Parathyroid adenoma (tissue), 2 donors: ENCODE measurements at regions not wholly inside any gene's neighbourhood (a gene's known extent, or its start where the extent isn't known, plus 50 kb on each side); places are given as distances from the start of the nearest gene placed in this dataset.
"Not testable (repeated sequence)": the region's sequence is repeated elsewhere in the genome, so short reads cannot be mapped to it uniquely, and the experiment has no call there.

Experiments used
- H2AFZ ChIP-seq: fragments of 300-600 bp; sonication (generic); one replicate; pipeline ENCODE4 v1.7.0; 2017; ENCODE audit warnings: antibody characterized with exemption, mild to moderate bottlenecking
- H3K27ac ChIP-seq: fragments of 300-600 bp; sonication (generic); one replicate; pipeline ENCODE4 v1.7.0; 2017
- H3K27me3 ChIP-seq: fragments of 300-600 bp; sonication (generic); one replicate; pipeline ENCODE4 v1.7.0; 2017; ENCODE audit warnings: low read length; ENCODE audit not compliant: control insufficient read depth, insufficient read depth
- H3K36me3 ChIP-seq: fragments of 300-600 bp; sonication (generic); one replicate; pipeline ENCODE4 v1.7.0; 2017; ENCODE audit warnings: low read length; ENCODE audit not compliant: control insufficient read depth, insufficient read depth
- H3K4me1 ChIP-seq: fragments of 300-600 bp; sonication (generic); one replicate; pipeline ENCODE4 v1.7.0; 2017; ENCODE audit warnings: control low read depth
- H3K4me2 ChIP-seq: fragments of 300-600 bp; sonication (generic); one replicate; pipeline ENCODE4 v1.7.0; 2017; ENCODE audit warnings: low read length
- H3K4me3 ChIP-seq: fragments of 300-600 bp; sonication (generic); one replicate; pipeline ENCODE4 v1.7.0; 2017; ENCODE audit warnings: low read depth, low read length
- H3K79me2 ChIP-seq: fragments of 300-600 bp; sonication (generic); one replicate; pipeline ENCODE4 v1.7.0; 2017; ENCODE audit warnings: control low read depth
- H3K9ac ChIP-seq: fragments of 300-600 bp; sonication (generic); one replicate; pipeline ENCODE4 v1.7.0; 2017; ENCODE audit warnings: mild to moderate bottlenecking
- H3K9me3 ChIP-seq: fragments of 300-600 bp; sonication (generic); one replicate; pipeline ENCODE4 v1.7.0; 2017; ENCODE audit warnings: low read length; ENCODE audit not compliant: control insufficient read depth
- TF ChIP-seq, protein P1 (sequence below): fragments of 300-600 bp; sonication (generic); IDR thresholded peaks from one replicate; pipeline ENCODE4 v1.7.0; 2017; ENCODE audit warnings: antibody characterized with exemption, mild to moderate bottlenecking
- donor health status: primary hyperparathyroidism.

DNA sequence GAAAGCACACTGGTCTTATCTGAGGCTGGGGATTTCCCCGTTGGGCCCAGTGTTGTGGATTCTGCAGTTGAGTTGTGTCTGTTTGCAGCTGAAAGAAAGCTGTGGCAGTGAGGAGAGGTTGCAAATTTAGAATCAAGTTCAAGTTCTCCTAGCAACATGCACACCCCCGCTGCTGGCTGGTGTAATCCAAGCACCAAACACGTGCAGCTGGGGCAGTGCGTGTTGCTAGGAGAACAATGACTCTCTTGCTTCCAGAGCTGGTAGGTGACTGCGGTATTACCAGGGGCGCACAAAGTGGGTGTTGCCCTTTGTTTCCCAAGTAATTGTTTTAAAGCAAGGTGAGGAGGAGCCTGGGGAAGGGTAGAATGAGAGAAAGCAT, 91.5 kb downstream of the IER5 start:
- Histone ChIP-seq H3K4me1 (no peaks in the 10 kb centered on the region), H3K27me3 (no peaks in the 10 kb centered on the region), H3K27ac (no peak overlapping the region), H3K36me3 (no peaks in the 10 kb centered on the region), H3K9me3 (no peaks in the 10 kb centered on the region), H3K9ac (no peak overlapping the region), H3K4me3 (no peak overlapping the region), H3K79me2 (no peaks in the 10 kb centered on the region), H2AFZ (no peak overlapping the region), H3K4me2 (no peak overlapping the region)
- TF ChIP-seq, protein P1, sequence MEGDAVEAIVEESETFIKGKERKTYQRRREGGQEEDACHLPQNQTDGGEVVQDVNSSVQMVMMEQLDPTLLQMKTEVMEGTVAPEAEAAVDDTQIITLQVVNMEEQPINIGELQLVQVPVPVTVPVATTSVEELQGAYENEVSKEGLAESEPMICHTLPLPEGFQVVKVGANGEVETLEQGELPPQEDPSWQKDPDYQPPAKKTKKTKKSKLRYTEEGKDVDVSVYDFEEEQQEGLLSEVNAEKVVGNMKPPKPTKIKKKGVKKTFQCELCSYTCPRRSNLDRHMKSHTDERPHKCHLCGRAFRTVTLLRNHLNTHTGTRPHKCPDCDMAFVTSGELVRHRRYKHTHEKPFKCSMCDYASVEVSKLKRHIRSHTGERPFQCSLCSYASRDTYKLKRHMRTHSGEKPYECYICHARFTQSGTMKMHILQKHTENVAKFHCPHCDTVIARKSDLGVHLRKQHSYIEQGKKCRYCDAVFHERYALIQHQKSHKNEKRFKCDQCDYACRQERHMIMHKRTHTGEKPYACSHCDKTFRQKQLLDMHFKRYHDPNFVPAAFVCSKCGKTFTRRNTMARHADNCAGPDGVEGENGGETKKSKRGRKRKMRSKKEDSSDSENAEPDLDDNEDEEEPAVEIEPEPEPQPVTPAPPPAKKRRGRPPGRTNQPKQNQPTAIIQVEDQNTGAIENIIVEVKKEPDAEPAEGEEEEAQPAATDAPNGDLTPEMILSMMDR = no peak

DNA sequence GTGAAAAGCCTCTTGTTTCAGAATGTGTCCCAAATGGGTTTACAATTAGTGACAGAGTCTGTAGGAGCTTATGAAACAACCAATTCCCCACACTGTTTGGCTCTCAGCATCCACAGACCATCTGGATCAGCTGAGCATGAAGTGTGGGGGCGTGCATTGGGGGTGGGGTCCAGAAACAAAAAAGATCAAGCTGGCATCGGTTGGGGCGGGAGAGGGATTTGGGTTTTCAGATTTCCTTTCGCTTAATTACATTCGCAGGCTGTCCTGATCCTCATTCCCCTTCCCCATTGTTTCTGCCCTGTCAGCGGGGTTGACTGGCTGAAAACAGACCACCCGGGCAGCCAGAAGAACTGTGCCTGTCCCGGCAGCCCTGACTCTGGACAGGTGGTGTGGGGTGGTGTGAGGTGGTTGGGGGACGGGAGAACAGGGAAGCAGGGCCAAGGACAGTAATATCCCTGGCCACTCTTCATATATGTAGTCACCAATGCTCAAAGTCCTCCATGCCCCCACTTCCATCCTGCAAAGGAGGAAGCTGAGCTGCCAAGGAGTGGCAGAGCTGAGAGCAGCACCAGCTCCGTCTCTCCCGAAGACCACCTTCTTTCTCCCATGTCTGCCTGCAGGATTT, 92.0 kb downstream of the IER5 start:
- H3K9ac ChIP-seq = no peak overlapping the region
- TF ChIP-seq, protein P1 = no peak
- H3K36me3 ChIP-seq = no peaks in the 10 kb centered on the region
- no peak overlapping the region for H3K27ac ChIP-seq
- H3K9me3 ChIP-seq = no peaks in the 10 kb centered on the region
- no peaks in the 10 kb centered on the region for H3K4me1 ChIP-seq
- no peaks in the 10 kb centered on the region for H3K79me2 ChIP-seq
- H3K4me3 ChIP-seq = no peak overlapping the region
- H2AFZ ChIP-seq = no peak overlapping the region
- no peaks in the 10 kb centered on the region for H3K27me3 ChIP-seq
- no peak overlapping the region for H3K4me2 ChIP-seq

DNA sequence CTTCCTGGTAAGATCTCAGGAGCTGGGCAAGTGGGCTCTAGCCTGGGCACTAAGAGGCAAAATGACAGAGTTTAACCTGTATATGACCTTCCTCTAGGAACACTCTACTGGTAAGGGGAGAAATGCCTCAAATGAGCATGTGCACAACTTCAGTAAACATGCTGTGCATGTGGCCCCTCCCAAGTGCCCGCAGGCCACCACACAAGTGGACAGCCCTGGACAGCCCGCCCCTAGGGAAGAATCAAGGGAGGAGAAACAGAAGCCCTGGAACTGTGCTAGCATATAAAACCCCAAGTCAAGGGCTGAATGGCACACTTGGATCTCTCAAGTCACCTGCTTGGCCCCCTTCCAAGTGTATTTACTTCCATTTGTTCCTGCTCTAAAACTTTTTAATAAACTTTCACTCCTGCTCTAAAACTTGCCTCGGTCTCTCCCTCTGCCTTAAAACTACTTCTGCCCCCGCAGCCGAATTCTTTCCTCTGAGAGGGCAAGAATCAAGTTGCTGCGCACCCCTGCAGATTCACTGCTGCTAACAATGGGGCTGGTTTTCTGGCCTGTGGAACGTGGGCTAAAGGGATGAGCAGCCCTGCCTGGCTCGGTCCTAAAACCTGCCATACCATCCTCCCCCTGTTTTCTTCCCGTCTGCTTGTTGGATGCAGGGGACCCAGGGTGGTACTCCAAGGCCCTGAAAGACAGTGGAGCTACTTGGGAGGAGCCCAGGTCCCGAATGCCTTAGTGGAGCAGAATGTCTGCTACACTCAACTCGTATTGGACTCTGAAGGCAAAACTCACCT, 93.5 kb downstream of the IER5 start:
- Histone ChIP-seq H3K79me2 (no peaks in the 10 kb centered on the region), H3K9ac (no peak overlapping the region), H2AFZ (no peak overlapping the region), H3K27ac (no peak overlapping the region), H3K36me3 (no peaks in the 10 kb centered on the region), H3K27me3 (no peaks in the 10 kb centered on the region), H3K9me3 (no peaks in the 10 kb centered on the region), H3K4me3 (no peak overlapping the region), H3K4me2 (no peak overlapping the region), H3K4me1 (no peaks in the 10 kb centered on the region)
- TF ChIP-seq, protein P1 = no peak

DNA sequence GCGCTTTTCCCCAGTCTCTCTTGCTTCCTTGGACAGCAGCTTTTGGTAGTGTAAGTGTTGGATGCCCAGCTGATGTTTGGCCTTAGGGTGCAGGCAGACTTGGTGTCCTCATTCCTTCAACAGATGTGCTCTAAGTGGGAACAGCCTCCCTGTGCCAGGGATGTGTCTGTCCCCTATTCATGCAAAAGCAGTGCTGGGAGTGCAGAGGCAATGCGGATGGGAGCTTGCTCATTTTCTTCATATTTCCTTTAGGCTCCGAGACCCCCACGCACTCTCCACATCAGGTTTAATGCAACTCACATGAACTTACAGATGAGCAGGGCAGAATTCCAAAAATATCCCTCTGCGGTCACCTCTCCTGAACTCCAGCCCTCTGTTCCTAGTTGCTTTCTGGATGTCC, 96.1 kb downstream of the IER5 start:
- Histone ChIP-seq H3K36me3 (no peaks in the 10 kb centered on the region), H3K9ac (no peak overlapping the region), H2AFZ (no peak overlapping the region), H3K4me3 (no peak overlapping the region), H3K9me3 (no peaks in the 10 kb centered on the region), H3K4me2 (no peak overlapping the region), H3K27ac (no peak overlapping the region), H3K27me3 (no peaks in the 10 kb centered on the region), H3K4me1 (no peaks in the 10 kb centered on the region), H3K79me2 (no peaks in the 10 kb centered on the region)
- TF ChIP-seq, protein P1 = no peak

DNA sequence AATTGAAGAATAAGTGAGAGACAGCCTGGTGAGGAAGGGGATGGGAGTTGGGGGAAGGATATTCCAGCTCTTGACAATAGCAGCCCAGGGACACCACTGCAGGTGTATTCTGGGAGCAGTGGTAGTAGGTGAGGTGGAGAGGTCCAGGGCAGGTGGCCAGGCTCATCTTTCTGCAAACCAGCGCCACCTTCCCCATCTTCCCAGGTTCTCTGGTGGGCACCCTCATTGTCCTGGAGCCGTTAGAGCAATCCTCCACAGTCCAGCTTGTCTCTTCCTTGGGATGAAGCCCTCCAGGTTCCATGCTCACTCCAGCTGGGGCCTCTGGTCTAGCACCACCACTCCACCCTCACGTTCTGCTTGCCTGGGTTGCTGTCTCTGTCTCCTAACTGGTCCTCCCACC, 97.0 kb downstream of the IER5 start:
- H3K9me3 ChIP-seq = no peaks in the 10 kb centered on the region
- no peaks in the 10 kb centered on the region for H3K27me3 ChIP-seq
- TF ChIP-seq, protein P1 = no peak

DNA sequence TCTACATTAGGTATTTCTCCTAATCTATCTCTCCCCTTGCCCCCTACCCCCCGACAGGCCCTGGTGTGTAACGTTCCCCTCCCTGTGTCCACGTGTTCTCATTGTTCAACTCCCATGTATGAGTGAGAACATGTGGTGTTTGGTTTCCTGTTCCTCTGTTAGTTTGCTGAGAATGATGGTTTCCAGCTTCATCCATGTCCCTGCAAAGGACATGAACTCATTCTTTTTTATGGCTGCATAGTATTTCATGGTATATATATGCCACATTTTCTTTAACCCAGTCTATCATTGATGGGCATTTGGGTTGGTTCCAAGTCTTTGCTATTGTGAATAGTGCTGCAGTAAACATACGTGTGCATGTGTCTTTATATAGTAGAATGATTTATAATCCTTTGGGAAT, 97.6 kb downstream of the IER5 start:
- not testable (repeated sequence) for H2AFZ ChIP-seq

More for the DNA sequence above, 97.0 kb downstream of the IER5 start:
- H3K9ac ChIP-seq = no peak overlapping the region
- no peak overlapping the region for H3K4me3 ChIP-seq
- H3K36me3 ChIP-seq = no peaks in the 10 kb centered on the region
- H3K79me2 ChIP-seq = no peaks in the 10 kb centered on the region
- H2AFZ ChIP-seq = no peak overlapping the region
- no peak overlapping the region for H3K27ac ChIP-seq
- no peaks in the 10 kb centered on the region for H3K4me1 ChIP-seq
- no peak overlapping the region for H3K4me2 ChIP-seq

More for the DNA sequence above, 97.6 kb downstream of the IER5 start:
- not testable (repeated sequence) for H3K4me2 ChIP-seq, H3K9me3 ChIP-seq, H3K79me2 ChIP-seq, H3K4me3 ChIP-seq, H3K36me3 ChIP-seq, H3K27me3 ChIP-seq, H3K27ac ChIP-seq, H3K9ac ChIP-seq, H3K4me1 ChIP-seq
